Coronary artery (tissue), 2 donors: ENCODE measurements at regions not wholly inside any gene's neighbourhood (a gene's known extent, or its start where the extent isn't known, plus 50 kb on each side); places are given as distances from the start of the nearest gene placed in this dataset.
"Not testable (repeated sequence)": the region's sequence is repeated elsewhere in the genome, so short reads cannot be mapped to it uniquely, and the experiment has no call there.

Experiments used
- DNase-seq: peaks from one replicate; pipeline ENCODE4 v3.0.0-alpha.2; 2017; ENCODE audit warnings: low spot score
- H3K27ac ChIP-seq, 2 donors: fragments of 200-600 bp; sonication (generic); one replicate each; pipeline ENCODE4 v1.5.1; 2016 to 2019
- H3K4me3 ChIP-seq: fragments of 200-600 bp; sonication (generic); 2 replicates; pipeline ENCODE4 v1.5.1; 2016; ENCODE audit warnings: mild to moderate bottlenecking, moderate library complexity
- CTCF ChIP-seq: fragments of 200-600 bp; sonication (generic); IDR thresholded peaks from one replicate; pipeline ENCODE4 v1.5.1; 2019; ENCODE audit warnings: antibody characterized with exemption

DNA sequence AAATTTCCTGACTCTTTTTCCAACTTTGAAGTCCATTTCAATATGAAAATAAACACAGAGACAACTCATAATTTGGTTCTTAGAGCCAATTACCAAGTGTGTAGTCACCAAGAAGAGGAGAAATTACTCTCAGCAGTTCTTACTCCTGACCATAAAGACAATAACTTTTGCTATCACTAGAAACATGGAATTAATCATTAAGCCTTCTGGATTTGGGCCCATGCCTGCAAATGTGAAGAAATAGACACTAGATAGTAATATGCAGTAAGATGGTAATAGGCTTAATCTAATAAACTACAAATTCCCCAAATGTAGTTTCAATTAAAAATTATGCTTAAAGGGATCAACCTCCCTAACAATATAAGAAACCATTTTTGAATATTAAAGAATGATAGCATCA lies 185.1 kb upstream of the AGTR1 start:
- Histone ChIP-seq H3K27ac (no peak overlapping the region), H3K4me3 (no peak overlapping the region)
- DNase-seq = no peak
- no peak for TF ChIP-seq CTCF

DNA sequence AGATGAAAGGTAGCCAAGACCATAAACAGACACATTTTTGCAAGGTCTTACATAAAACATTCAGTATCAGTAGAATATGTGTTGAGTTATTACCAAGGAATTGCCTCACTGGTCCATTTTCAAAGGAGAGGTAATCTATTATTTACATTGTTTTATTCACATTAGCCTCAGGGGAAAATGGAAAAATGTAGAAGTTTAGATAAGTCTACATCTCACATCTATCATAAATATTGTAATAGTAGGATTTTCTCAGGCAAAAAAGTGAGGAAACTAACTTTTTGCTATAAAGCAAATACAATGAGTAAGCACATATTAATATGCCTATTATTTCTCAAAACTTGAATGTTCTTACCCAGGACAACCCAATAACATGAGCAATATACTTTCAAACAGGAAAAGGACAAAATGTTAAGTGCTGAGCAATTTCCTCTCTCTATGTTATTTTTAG lies 184.6 kb upstream of the AGTR1 start:
- no peak overlapping the region for H3K4me3 ChIP-seq
- no peak for DNase-seq
- TF ChIP-seq CTCF = no peak
- H3K27ac ChIP-seq = no peak overlapping the region

DNA sequence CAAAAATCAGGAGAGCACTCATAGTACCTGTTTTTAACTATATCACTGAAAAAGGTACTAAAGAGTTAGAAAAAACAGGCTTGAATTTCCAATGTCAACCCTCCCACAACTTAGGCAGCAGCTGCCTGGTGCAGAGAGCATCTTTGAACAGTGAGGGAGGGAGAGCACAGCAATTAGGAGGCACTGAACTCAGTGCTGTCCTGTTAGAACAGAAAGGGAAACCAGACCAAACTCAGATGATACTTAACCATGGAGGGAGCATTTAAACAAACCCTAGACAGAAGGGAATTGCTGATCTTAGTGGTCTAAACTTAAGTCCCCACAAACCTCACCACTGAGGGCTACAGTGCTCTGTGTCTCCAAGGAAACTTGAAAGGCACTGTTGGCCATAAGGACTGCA lies 179.2 kb upstream of the AGTR1 start:
- DNase-seq = no peak
- Histone ChIP-seq H3K4me3 (no peak overlapping the region), H3K27ac (no peak overlapping the region)
- TF ChIP-seq CTCF = no peak

- not testable (repeated sequence) for DNase-seq, H3K27ac ChIP-seq, H3K4me3 ChIP-seq
These were observed 172.1 kb upstream of the AGTR1 start for GRCh38 chr3:148525621-148526020.

DNA sequence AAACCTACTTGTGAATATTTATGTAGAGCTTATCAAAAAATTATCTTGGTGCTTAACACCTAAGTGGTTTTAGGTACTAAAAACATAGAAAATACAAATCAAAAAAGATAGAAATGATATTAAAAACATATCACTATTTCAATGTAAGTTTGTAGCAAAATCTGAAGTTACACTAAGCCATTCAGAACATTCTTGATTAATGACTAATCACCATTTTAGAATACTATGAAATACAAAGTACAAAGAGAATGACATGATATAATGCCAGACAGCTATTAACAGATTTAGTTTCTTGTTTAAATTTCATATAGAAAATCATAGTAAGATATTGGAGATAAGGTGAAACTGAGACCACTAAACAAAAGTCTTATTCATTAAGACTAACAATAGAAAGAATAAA lies 169.7 kb upstream of the AGTR1 start:
- Histone ChIP-seq H3K4me3 (no peak overlapping the region), H3K27ac (no peak overlapping the region)
- TF ChIP-seq CTCF = no peak
- DNase-seq = no peak

DNA sequence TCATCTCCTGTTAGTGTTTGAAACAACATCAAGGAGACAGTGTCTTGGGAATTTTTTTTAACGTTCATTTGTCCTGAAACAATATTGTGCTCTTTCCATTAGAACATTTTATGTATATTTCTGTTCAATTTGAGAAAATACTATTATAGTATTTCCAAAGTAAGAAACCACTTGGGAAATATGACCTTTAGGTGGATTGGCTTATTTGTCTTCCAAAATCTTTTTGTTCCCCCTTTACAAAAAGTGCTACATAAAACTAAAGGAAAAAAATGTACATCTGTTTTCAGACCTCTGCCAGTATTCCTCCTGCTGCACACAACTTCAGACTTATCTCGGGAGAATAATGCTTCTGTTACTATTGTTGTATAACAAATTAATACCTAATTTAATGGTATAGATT lies 165.9 kb upstream of the AGTR1 start:
- TF ChIP-seq CTCF = no peak
- H3K4me3 ChIP-seq = no peak overlapping the region
- no peak overlapping the region for H3K27ac ChIP-seq
- no peak for DNase-seq

DNA sequence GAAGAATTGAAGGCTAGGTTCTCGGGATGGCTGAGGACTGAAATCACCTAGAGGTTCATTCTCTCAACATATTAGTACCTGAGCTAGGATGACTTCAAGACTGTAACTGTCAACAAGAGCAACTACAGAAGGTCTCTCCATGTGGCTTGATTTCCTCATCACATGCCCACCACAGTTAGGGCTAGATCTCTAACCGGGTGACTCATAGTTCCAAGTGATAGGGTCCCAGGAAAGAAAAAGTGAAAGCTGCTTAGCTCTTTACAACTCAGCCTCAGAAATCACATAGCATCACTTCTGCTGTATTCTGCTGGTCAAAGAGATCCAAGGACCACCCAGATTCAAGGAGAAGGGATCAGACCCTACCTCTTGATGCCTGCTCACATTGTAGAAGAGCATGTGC lies 165.4 kb upstream of the AGTR1 start:
- DNase-seq = no peak

More for the DNA sequence above, 165.4 kb upstream of the AGTR1 start:
- TF ChIP-seq CTCF = no peak
- Histone ChIP-seq H3K27ac (no peak overlapping the region), H3K4me3 (no peak overlapping the region)
